A673 (cell line): ENCODE measurements at regions not wholly inside any gene's neighbourhood (a gene's known extent, or its start where the extent isn't known, plus 50 kb on each side); places are given as distances from the start of the nearest gene placed in this dataset.

Source experiments
- BruUV-seq: library from RNA; stranded (reverse); fragments of 400-500 nt; replicated peaks from 2 replicates; lab custom pipeline; 2021; lab: Mats Ljungman, UMichigan
- CTCF ChIA-PET: fragments of 300-600 bp; sonication (Branson Sonifier 250); formaldehyde crosslinking; loops from one replicate; lab custom pipeline; 2022; ENCODE audit warnings: antibody characterized with exemption; lab: Charles Lee
- POLR2A ChIA-PET: fragments of 300-600 bp; sonication (Branson Sonifier 250); formaldehyde crosslinking; loops from one replicate; lab custom pipeline; 2022; ENCODE audit warnings: antibody characterized with exemption; ENCODE audit not compliant: low non-redundant PET; lab: Charles Lee
- DNase-seq: peaks from one replicate; pipeline ENCODE4 v3.0.0-alpha.2; 2015; ENCODE audit warnings: low spot score
- H3K27ac ChIP-seq: fragments of 200-600 bp; sonication (generic); 2 replicates; pipeline ENCODE4 v1.5.1; 2016; ENCODE audit warnings: mixed run types, low read depth, mild to moderate bottlenecking, mixed read lengths, antibody characterized with exemption, low read length; ENCODE audit not compliant: poor library complexity, severe bottlenecking
- H3K27me3 ChIP-seq: fragments of 200-600 bp; sonication (generic); replicated peaks from 2 replicates; pipeline ENCODE4 v1.6.1; 2017; ENCODE audit warnings: mixed run types, low read depth, mild to moderate bottlenecking, mixed read lengths, antibody characterized with exemption, low read length; ENCODE audit not compliant: insufficient read depth, poor library complexity
- H3K36me3 ChIP-seq: fragments of 200-600 bp; sonication (generic); 2 replicates; pipeline ENCODE4 v1.6.1; 2016; ENCODE audit warnings: mixed run types, mild to moderate bottlenecking, mixed read lengths, antibody characterized with exemption, low read length; ENCODE audit not compliant: insufficient read depth, poor library complexity, severe bottlenecking
- H3K4me1 ChIP-seq: fragments of 200-600 bp; sonication (generic); 2 replicates; pipeline ENCODE4 v1.6.1; 2017; ENCODE audit warnings: mixed run types, mild to moderate bottlenecking, mixed read lengths, antibody characterized with exemption, low read length; ENCODE audit not compliant: insufficient read depth, poor library complexity, severe bottlenecking
- H3K4me3 ChIP-seq: fragments of 200-600 bp; sonication (generic); 2 replicates; pipeline ENCODE4 v1.5.1; 2016; ENCODE audit warnings: low read depth, mixed run types, mild to moderate bottlenecking, mixed read lengths, low read length; ENCODE audit not compliant: poor library complexity, severe bottlenecking
- H3K9me3 ChIP-seq: fragments of 200-600 bp; sonication (generic); 2 replicates; pipeline ENCODE4 v1.6.1; 2016; ENCODE audit warnings: mixed run types, low read depth, mild to moderate bottlenecking, mixed read lengths, antibody characterized with exemption, low read length; ENCODE audit not compliant: poor library complexity, severe bottlenecking
- CTCF ChIP-seq: fragments of 300-800, 200-600 bp; sonication (generic); conservative IDR thresholded peaks from 2 replicates; pipeline ENCODE4 v1.5.1; 2017; ENCODE audit warnings: low read depth, mild to moderate bottlenecking, antibody characterized with exemption, low read length, moderate library complexity, mixed read lengths
- EZH2 ChIP-seq: fragments of 200-600 bp; sonication (generic); IDR thresholded peaks from 2 replicates; pipeline ENCODE4 v1.6.1; 2017; ENCODE audit warnings: borderline replicate concordance, low read depth, mild to moderate bottlenecking, mixed read lengths, antibody characterized with exemption, low read length; ENCODE audit not compliant: poor library complexity, severe bottlenecking
- intact Hi-C: fragments of 100-400 bp; cut with micrococcal nuclease; formaldehyde crosslinking; loops from one replicate; pipeline ENCODE4 v1.10.0; 2022; ENCODE audit not compliant: unreplicated experiment

GRCh38 chr9:23539311-23539710 is 286.7 kb downstream of the ELAVL2 start:
- H3K4me3 ChIP-seq, result no peak overlapping the region
- intact Hi-C loops, result no loop called here
- POLR2A ChIA-PET, result no interaction called here

GRCh38 chr9:23541976-23542375 is 284.1 kb downstream of the ELAVL2 start:
- no peak for TF ChIP-seq CTCF
- TF ChIP-seq EZH2, result no peak
- no peaks in the 10 kb centered on the region for H3K9me3 ChIP-seq
- no peaks in the 10 kb centered on the region for H3K27me3 ChIP-seq
- intact Hi-C loops, result no loop called here
- no peak overlapping the region for H3K4me3 ChIP-seq
- no TSS peak for BruUV-seq
- CTCF ChIA-PET, result no interaction called here
- POLR2A ChIA-PET, result no interaction called here
- no peak overlapping the region for H3K27ac ChIP-seq
- no peaks in the 10 kb centered on the region for H3K36me3 ChIP-seq
- no peaks in the 10 kb centered on the region for H3K4me1 ChIP-seq
- DNase-seq, result no peak

More at GRCh38 chr9:23539311-23539710, 286.7 kb downstream of the ELAVL2 start:
- BruUV-seq, result no TSS peak
- no peaks in the 10 kb centered on the region for H3K36me3 ChIP-seq
- no peaks in the 10 kb centered on the region for H3K9me3 ChIP-seq
- H3K27me3 ChIP-seq, result no peaks in the 10 kb centered on the region
- DNase-seq, result no peak
- TF ChIP-seq CTCF, result no peak
- no peak for TF ChIP-seq EZH2
- CTCF ChIA-PET, result no interaction called here
- no peak overlapping the region for H3K27ac ChIP-seq
- H3K4me1 ChIP-seq, result no peaks in the 10 kb centered on the region

GRCh38 chr9:23542438-23542837 is 283.6 kb downstream of the ELAVL2 start:
- no peaks in the 10 kb centered on the region for H3K36me3 ChIP-seq
- no peaks in the 10 kb centered on the region for H3K27me3 ChIP-seq
- H3K4me1 ChIP-seq, result no peaks in the 10 kb centered on the region
- H3K4me3 ChIP-seq, result no peak overlapping the region
- H3K27ac ChIP-seq, result no peak overlapping the region
- CTCF ChIA-PET, result no interaction called here
- TF ChIP-seq CTCF (no peak), EZH2 (no peak)
- no peak for DNase-seq
- POLR2A ChIA-PET, result no interaction called here
- no TSS peak for BruUV-seq
- H3K9me3 ChIP-seq, result no peaks in the 10 kb centered on the region
- intact Hi-C loops, result no loop called here
